GM23338 (cell line): ENCODE measurements at regions not wholly inside any gene's neighbourhood (a gene's known extent, or its start where the extent isn't known, plus 50 kb on each side); places are given as distances from the start of the nearest gene placed in this dataset.

Experiments used
- ATAC-seq: fragments of 200-7000 bp; cut with Tn5 transposase; 3 replicates; pipeline ENCODE4 v1.9.1; 2020
- DNase-seq: peaks from one replicate; pipeline ENCODE4 v3.0.0-alpha.2; 2015; ENCODE audit warnings: low spot score
- H2AFZ ChIP-seq: fragments of 200-600 bp; sonication (generic); 2 replicates; pipeline ENCODE4 v1.8.0; 2016; ENCODE audit warnings: antibody characterized with exemption, mild to moderate bottlenecking, moderate library complexity
- H3F3A ChIP-seq: fragments of 200-600 bp; sonication (generic); replicated peaks from 2 replicates; pipeline ENCODE4 v1.8.0; 2017; ENCODE audit warnings: antibody characterized with exemption, mixed run types, low read depth
- H3K27ac ChIP-seq: fragments of 200-600 bp; sonication (generic); 2 replicates; pipeline ENCODE4 v1.6.1; 2016; ENCODE audit warnings: low read depth
- H3K27me3 ChIP-seq: fragments of 200-600 bp; sonication (generic); 2 replicates; pipeline ENCODE4 v1.8.0; 2016; ENCODE audit warnings: mild to moderate bottlenecking, mixed run types, moderate library complexity; ENCODE audit not compliant: insufficient read depth
- H3K36me3 ChIP-seq: fragments of 200-600 bp; sonication (generic); 2 replicates; pipeline ENCODE4 v1.8.0; 2016; ENCODE audit warnings: mild to moderate bottlenecking; ENCODE audit not compliant: insufficient read depth
- H3K4me1 ChIP-seq: fragments of 200-600 bp; sonication (generic); 2 replicates; pipeline ENCODE4 v1.8.0; 2016; ENCODE audit warnings: mild to moderate bottlenecking, moderate library complexity; ENCODE audit not compliant: insufficient read depth
- H3K4me2 ChIP-seq: fragments of 200-600 bp; sonication (generic); 2 replicates; pipeline ENCODE4 v1.7.1; 2017; ENCODE audit warnings: mixed run types
- H3K4me3 ChIP-seq: fragments of 200-600 bp; sonication (generic); 2 replicates; pipeline ENCODE4 v1.6.1; 2016; ENCODE audit warnings: mixed run types
- H3K79me2 ChIP-seq: fragments of 200-600 bp; sonication (generic); replicated peaks from 2 replicates; pipeline ENCODE4 v1.8.0; 2017; ENCODE audit warnings: mild to moderate bottlenecking; ENCODE audit not compliant: insufficient read depth
- H3K9me2 ChIP-seq: fragments of 200-600 bp; sonication (generic); 2 replicates; pipeline ENCODE4 v1.8.0; 2017; ENCODE audit not compliant: insufficient read depth
- H4K20me1 ChIP-seq: fragments of 200-600 bp; sonication (generic); replicated peaks from 2 replicates; pipeline ENCODE4 v1.8.0; 2017; ENCODE audit warnings: mild to moderate bottlenecking; ENCODE audit not compliant: insufficient read depth
- H3K27ac Mint-ChIP-seq: 2 replicates; pipeline ENCODE4 v1.8.0; 2020; ENCODE audit warnings: inconsistent platforms, mild to moderate bottlenecking, moderate library complexity, mixed read lengths
- H3K27me3 Mint-ChIP-seq: 3 replicates; pipeline ENCODE4 v1.8.0; 2022; ENCODE audit warnings: low read depth, mild to moderate bottlenecking, moderate library complexity, mixed read lengths, inconsistent platforms; ENCODE audit not compliant: insufficient read depth, poor library complexity
- H3K36me3 Mint-ChIP-seq: 3 replicates; pipeline ENCODE4 v1.8.0; 2021; ENCODE audit warnings: low read depth, mild to moderate bottlenecking, inconsistent platforms, moderate library complexity, mixed read lengths
- H3K4me1 Mint-ChIP-seq: 3 replicates; pipeline ENCODE4 v1.8.0; 2020; ENCODE audit warnings: mild to moderate bottlenecking, inconsistent platforms, mixed read lengths
- H3K4me3 Mint-ChIP-seq: 3 replicates; pipeline ENCODE4 v1.8.0; 2021; ENCODE audit warnings: moderate library complexity, mild to moderate bottlenecking, inconsistent platforms, mixed read lengths
- H3K9me3 Mint-ChIP-seq: 3 replicates; pipeline ENCODE4 v1.8.0; 2020; ENCODE audit warnings: moderate library complexity, mild to moderate bottlenecking, inconsistent platforms, mixed read lengths
- CREB1 ChIP-seq: fragments of 250-450 bp; sonication (Bioruptor Pico); IDR thresholded peaks from 2 replicates; pipeline ENCODE4 v1.5.0; 2020; ENCODE audit warnings: low read depth, mild to moderate bottlenecking, moderate library complexity
- CTCF ChIP-seq, 2 experiments: fragments of 200-600 bp in 1 of 2; sonication (generic) in 1 of 2; conservative IDR thresholded peaks; 2 replicates each; pipeline versions ENCODE4 v1.5.1 to v1.6.1; 2016 to 2017; ENCODE audit warnings: antibody characterized with exemption in 2 of 2, low read depth in 2 of 2, mild to moderate bottlenecking in 2 of 2, moderate library complexity in 1 of 2
- ETS1 ChIP-seq: IDR thresholded peaks from 2 replicates; pipeline ENCODE4 v1.6.1; 2016; ENCODE audit warnings: antibody characterized with exemption
- EZH2 ChIP-seq: fragments of 200-600 bp; sonication (generic); IDR thresholded peaks from one replicate; pipeline ENCODE4 v1.8.0; 2017; ENCODE audit warnings: antibody characterized with exemption, mild to moderate bottlenecking, low read depth; ENCODE audit not compliant: unreplicated experiment
- EZH2phosphoT487 ChIP-seq: fragments of 200-600 bp; sonication (generic); IDR thresholded peaks from one replicate; pipeline ENCODE4 v1.8.1; 2018; ENCODE audit warnings: antibody characterized with exemption; ENCODE audit not compliant: unreplicated experiment
- JUNB ChIP-seq: IDR thresholded peaks from one replicate; pipeline ENCODE4 v1.6.1; 2016; ENCODE audit warnings: antibody characterized with exemption; ENCODE audit not compliant: unreplicated experiment
- POLR2AphosphoS5 ChIP-seq: IDR thresholded peaks from 2 replicates; pipeline ENCODE4 v1.6.1; 2016; ENCODE audit warnings: antibody characterized with exemption, low read depth
- ZNF331 ChIP-seq: fragments of 250-450 bp; sonication (Bioruptor Pico); IDR thresholded peaks from 2 replicates; pipeline ENCODE4 v1.5.0; 2020; ENCODE audit warnings: low read depth, mild to moderate bottlenecking, moderate library complexity
- ZNF462 ChIP-seq: fragments of 250-450 bp; sonication (Bioruptor Pico); IDR thresholded peaks from 2 replicates; pipeline ENCODE4 v1.5.0; 2020; ENCODE audit warnings: mild to moderate bottlenecking, moderate library complexity

- H3K27me3 Mint-ChIP-seq = no peaks in the 10 kb centered on the region
- ATAC-seq = no peak
These were observed 70.7 kb upstream of the UBAC2 start for GRCh38 chr13:99129951-99130350.

More at GRCh38 chr13:99129951-99130350, 70.7 kb upstream of the UBAC2 start:
- Mint-ChIP-seq H3K4me1 (peaks cover 8% of the 10 kb centered on the region), H3K4me3 (no peak overlapping the region), H3K27ac (no peak overlapping the region), H3K36me3 (no peaks in the 10 kb centered on the region; the same call in 2 of the 3 replicates), H3K9me3 (no peaks in the 10 kb centered on the region)
- no peak for DNase-seq
- no peak overlapping the region for H2AFZ ChIP-seq
- H3K4me3 ChIP-seq = no peak overlapping the region
- no peak overlapping the region for H3K4me2 ChIP-seq
- H4K20me1 ChIP-seq = no peaks in the 10 kb centered on the region
- no peaks in the 10 kb centered on the region for H3K4me1 ChIP-seq
- TF ChIP-seq EZH2 (no peak), ZNF331 (CRISPR knock-in tag) (no peak), EZH2phosphoT487 (no peak), POLR2AphosphoS5 (no peak), CREB1 (CRISPR knock-in tag) (no peak), ZNF462 (no peak), ETS1 (no peak), CTCF (conservative IDR thresholded peaks at IDR 0.05; ENCODE audit: low read depth in 2 of 2) (no peak), JUNB (no peak)
- H3K79me2 ChIP-seq = no peaks in the 10 kb centered on the region
- H3K27ac ChIP-seq = no peak overlapping the region
- H3K9me2 ChIP-seq = 0 out of 2 replicates have a peak, but pooled peaks cover 4% of the 10 kb centered on the region
- no peaks in the 10 kb centered on the region for H3K27me3 ChIP-seq
- H3K36me3 ChIP-seq = no peaks in the 10 kb centered on the region
- H3F3A ChIP-seq = no peaks in the 10 kb centered on the region
